Memory B cell (primary cell): ENCODE measurements at regions not wholly inside any gene's neighbourhood (a gene's known extent, or its start where the extent isn't known, plus 50 kb on each side); places are given as distances from the start of the nearest gene placed in this dataset.
A peak's percentile ranks its signal among the peaks of the same experiment; 100 is the strongest.
"Not testable (repeated sequence)": the region's sequence is repeated elsewhere in the genome, so short reads cannot be mapped to it uniquely, and the experiment has no call there.

Experiments used
- ATAC-seq: fragments of 150-1000 bp; cut with Tn5 transposase; 2 replicates; pipeline ENCODE4 v1.10.0; 2021; ENCODE audit warnings: low read depth, mild to moderate bottlenecking, moderate library complexity
- DNase-seq, 2 donors: peaks; one replicate each; pipeline ENCODE4 v3.0.0; 2022; ENCODE audit warnings: low spot score in 2 of 2
- H3K27ac Mint-ChIP-seq: one replicate; pipeline ENCODE4 v1.8.0; 2022; ENCODE audit warnings: mild to moderate bottlenecking, moderate library complexity, mixed read lengths
- H3K27me3 Mint-ChIP-seq: one replicate; pipeline ENCODE4 v1.8.0; 2022; ENCODE audit warnings: mixed read lengths
- H3K36me3 Mint-ChIP-seq: one replicate; pipeline ENCODE4 v1.8.0; 2022; ENCODE audit warnings: mild to moderate bottlenecking, mixed read lengths
- H3K4me1 Mint-ChIP-seq: one replicate; pipeline ENCODE4 v1.8.0; 2022; ENCODE audit warnings: mixed read lengths
- H3K4me3 Mint-ChIP-seq: one replicate; pipeline ENCODE4 v1.8.0; 2022; ENCODE audit warnings: mild to moderate bottlenecking, moderate library complexity, mixed read lengths
- H3K9me3 Mint-ChIP-seq: one replicate; pipeline ENCODE4 v1.8.0; 2022; ENCODE audit warnings: mixed read lengths

DNA sequence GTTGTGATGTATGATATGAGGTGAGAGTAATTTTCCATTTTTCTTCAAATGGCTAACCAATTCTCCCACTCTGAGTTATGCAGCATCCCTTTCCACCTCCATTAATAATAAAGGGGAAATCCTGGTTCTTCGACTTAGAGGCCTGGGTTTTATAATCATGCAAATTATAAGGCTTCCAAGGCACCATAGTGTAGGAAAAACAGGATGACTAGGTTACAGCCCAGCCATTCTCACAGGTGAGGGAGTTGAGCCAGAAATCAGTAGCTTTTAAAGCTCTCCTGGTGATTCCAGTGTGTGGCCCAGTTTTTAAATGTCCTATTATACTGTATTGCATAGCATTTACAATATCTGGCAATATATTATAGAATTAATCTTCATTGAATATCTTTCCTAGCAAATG lies 203.1 kb downstream of the ARHGEF9 start:
- H3K36me3 Mint-ChIP-seq: no peaks in the 10 kb centered on the region
- H3K9me3 Mint-ChIP-seq: peaks cover 3% of the 10 kb centered on the region
- no peaks in the 10 kb centered on the region for H3K4me1 Mint-ChIP-seq
- H3K27ac Mint-ChIP-seq: no peak overlapping the region
- H3K27me3 Mint-ChIP-seq: no peaks in the 10 kb centered on the region
- H3K4me3 Mint-ChIP-seq: no peak overlapping the region
- ATAC-seq: no peak
- DNase-seq: no peak

- Mint-ChIP-seq H3K27ac (no peak overlapping the region), H3K4me1 (no peaks in the 10 kb centered on the region), H3K36me3 (no peaks in the 10 kb centered on the region), H3K9me3 (peaks cover 3% of the 10 kb centered on the region), H3K4me3 (no peak overlapping the region), H3K27me3 (no peaks in the 10 kb centered on the region)
- ATAC-seq (no peak), DNase-seq (no peak)
Measured at GRCh38 chrX:63581398-63581797, 203.6 kb downstream of the ARHGEF9 start.

- no peak for ATAC-seq
- Mint-ChIP-seq H3K4me3 (no peak overlapping the region), H3K27me3 (no peaks in the 10 kb centered on the region), H3K9me3 (peaks cover 5% of the 10 kb centered on the region), H3K4me1 (no peaks in the 10 kb centered on the region), H3K36me3 (no peaks in the 10 kb centered on the region), H3K27ac (no peak overlapping the region)
- DNase-seq: no peak
Measured at GRCh38 chrX:63576533-63576932, 208.5 kb downstream of the ARHGEF9 start.

- H3K27me3 Mint-ChIP-seq, H3K27ac Mint-ChIP-seq, H3K4me3 Mint-ChIP-seq, H3K36me3 Mint-ChIP-seq, H3K9me3 Mint-ChIP-seq, ATAC-seq, H3K4me1 Mint-ChIP-seq, DNase-seq: not testable (repeated sequence)
Measured at GRCh38 chrX:63575700-63576099, 209.3 kb downstream of the ARHGEF9 start.

DNA sequence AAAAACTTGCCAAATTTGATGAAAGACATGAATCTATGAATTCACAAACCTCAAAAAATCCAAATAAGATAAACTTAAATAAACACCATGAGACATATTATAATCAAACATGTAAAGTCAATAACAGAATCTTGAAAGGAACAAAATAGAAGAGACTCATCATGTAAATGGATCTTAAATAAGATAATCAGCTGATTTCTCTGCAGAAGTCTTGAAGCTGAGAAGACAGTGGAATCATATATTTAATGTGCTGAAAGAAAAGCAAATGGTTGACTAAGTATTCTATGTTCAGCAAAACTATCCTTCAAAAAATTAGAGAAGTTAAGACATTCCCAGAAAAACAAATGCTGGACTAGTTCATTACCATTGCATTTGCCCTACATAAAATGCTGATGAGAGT lies 215.7 kb upstream of the SPIN4 start:
- Mint-ChIP-seq H3K4me1 (no peaks in the 10 kb centered on the region), H3K27ac (no peak overlapping the region), H3K27me3 (peaks cover 2% of the 10 kb centered on the region), H3K4me3 (no peak overlapping the region), H3K36me3 (peaks cover 2% of the 10 kb centered on the region), H3K9me3 (peaks cover 3% of the 10 kb centered on the region)
- ATAC-seq: no peak
- no peak for DNase-seq

- peak overlapping the region; percentile 72 for H3K4me3 Mint-ChIP-seq
- H3K36me3 Mint-ChIP-seq: peaks cover 5% of the 10 kb centered on the region
- ATAC-seq (no peak), DNase-seq (no peak)
- H3K9me3 Mint-ChIP-seq: peaks cover under 1% of the 10 kb centered on the region
- peak overlapping the region; percentile 94 for H3K27ac Mint-ChIP-seq
- H3K4me1 Mint-ChIP-seq: peaks cover 9% of the 10 kb centered on the region
- H3K27me3 Mint-ChIP-seq: no peaks in the 10 kb centered on the region
Measured at GRCh38 chrX:63561425-63561824, 210.3 kb upstream of the SPIN4 start.

DNA sequence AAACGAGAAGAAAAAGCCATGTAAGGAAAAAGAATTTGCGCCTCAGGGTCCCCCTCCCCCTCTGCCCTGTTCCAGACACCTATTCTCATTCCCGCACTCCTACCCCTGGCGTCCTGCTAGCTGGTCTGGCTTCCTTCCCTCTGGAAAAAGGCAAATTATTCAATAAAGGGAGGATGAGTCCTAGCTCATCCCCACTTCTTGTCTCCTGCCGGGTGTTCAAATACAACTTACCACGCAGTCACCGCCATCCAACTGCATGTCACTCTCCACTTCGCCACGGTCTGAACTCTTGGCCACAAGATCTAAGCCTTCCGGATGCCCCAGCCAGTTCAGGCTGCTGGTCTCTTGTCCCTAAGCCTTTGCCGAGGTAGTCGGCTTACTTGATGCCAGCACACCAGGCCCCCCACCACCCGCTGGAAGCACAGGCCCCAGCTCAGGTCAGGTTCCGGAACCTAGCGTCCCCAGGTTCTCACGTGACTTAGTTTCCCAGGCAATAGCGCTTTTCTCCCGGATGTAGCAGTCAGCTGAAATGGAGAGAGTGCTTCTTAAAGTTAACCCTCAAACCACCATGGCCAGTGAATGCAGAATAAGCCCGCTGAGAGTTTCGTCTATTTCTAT lies 209.6 kb upstream of the SPIN4 start:
- Mint-ChIP-seq H3K27me3 (no peaks in the 10 kb centered on the region), H3K9me3 (peaks cover 3% of the 10 kb centered on the region), H3K4me1 (peaks cover 9% of the 10 kb centered on the region), H3K27ac (peak overlapping the region; percentile 94), H3K4me3 (peak overlapping the region; percentile 99), H3K36me3 (peaks cover 7% of the 10 kb centered on the region)
- DNase-seq: peak; percentile 15 to 31
- ATAC-seq: peak; percentile 88

DNA sequence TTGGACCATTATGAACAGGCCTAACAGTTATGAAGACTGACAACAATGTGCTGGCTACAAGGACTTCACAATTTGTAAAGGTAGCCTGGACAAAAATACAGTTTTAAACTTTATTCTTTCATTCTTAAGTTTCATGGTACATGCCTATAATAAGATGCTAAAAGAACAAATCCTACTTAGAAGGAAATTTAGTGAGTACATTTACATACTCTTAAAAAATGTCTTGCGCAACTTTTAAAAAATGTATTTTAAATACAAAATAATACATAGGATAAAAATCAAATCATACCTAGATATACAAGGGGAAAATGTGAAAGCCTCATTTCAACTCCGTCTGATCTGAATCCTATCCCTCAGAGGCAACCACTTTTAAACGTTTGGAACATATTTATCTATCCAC lies 200.7 kb upstream of the SPIN4 start:
- peaks cover 8% of the 10 kb centered on the region for H3K9me3 Mint-ChIP-seq
- no peak overlapping the region for H3K4me3 Mint-ChIP-seq
- ATAC-seq (no peak), DNase-seq (no peak)
- peaks cover 14% of the 10 kb centered on the region for H3K36me3 Mint-ChIP-seq
- H3K4me1 Mint-ChIP-seq: peaks cover 4% of the 10 kb centered on the region
- no peaks in the 10 kb centered on the region for H3K27me3 Mint-ChIP-seq
- no peak overlapping the region for H3K27ac Mint-ChIP-seq

DNA sequence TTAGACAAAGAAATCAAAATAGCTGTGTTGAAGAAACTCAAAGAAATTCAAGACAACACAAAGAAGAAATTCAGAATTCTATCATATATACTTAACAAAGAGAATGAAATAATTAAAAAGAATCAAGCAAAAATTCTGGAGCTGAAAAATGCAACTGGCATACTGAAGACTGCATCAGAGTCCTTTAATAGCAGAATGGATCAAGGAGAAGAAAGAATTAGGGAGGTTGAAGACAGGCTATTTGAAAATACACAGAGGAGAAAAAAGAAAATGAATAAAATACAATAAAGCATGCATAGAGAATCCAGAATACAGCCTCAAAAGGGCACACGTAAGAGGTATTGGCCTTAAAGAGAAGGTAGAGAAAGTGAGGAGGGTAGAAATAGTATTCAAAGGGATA lies 179.5 kb upstream of the SPIN4 start:
- no peaks in the 10 kb centered on the region for H3K27me3 Mint-ChIP-seq
- no peak overlapping the region for H3K27ac Mint-ChIP-seq
- no peak for ATAC-seq
- H3K9me3 Mint-ChIP-seq: peaks cover 14% of the 10 kb centered on the region
- no peak for DNase-seq
- H3K4me1 Mint-ChIP-seq: no peaks in the 10 kb centered on the region
- H3K4me3 Mint-ChIP-seq: no peak overlapping the region
- peaks cover 23% of the 10 kb centered on the region for H3K36me3 Mint-ChIP-seq

- no peak overlapping the region for H3K27ac Mint-ChIP-seq
- peaks cover 20% of the 10 kb centered on the region for H3K36me3 Mint-ChIP-seq
- no peak for ATAC-seq
- no peak for DNase-seq
- H3K9me3 Mint-ChIP-seq: peaks cover 10% of the 10 kb centered on the region
- no peaks in the 10 kb centered on the region for H3K27me3 Mint-ChIP-seq
- H3K4me3 Mint-ChIP-seq: no peak overlapping the region
- no peaks in the 10 kb centered on the region for H3K4me1 Mint-ChIP-seq
Measured at GRCh38 chrX:63529961-63530360, 178.8 kb upstream of the SPIN4 start.

DNA sequence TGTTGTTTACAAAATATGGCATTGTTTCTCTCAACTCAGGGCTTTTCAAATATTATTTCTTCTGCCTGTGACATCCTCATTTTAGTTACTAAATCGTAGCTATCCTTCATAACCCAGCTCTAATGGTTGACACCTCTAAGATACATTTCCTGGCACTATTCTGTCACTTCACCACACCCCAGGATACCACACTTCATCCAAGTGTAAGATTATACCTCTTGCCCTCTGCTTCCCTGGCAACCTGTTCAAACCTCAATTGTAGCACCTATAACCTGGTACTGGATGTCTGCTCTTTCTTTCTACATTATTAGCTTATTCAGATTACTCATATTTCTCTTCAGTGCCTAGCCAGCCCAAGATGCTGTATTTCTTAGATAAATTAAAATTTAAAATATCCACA lies 175.7 kb upstream of the SPIN4 start:
- H3K9me3 Mint-ChIP-seq: peaks cover 8% of the 10 kb centered on the region
- no peak for DNase-seq

GRCh38 chrX:63525491-63525890 lies 174.4 kb upstream of the SPIN4 start:
- Mint-ChIP-seq H3K9me3 (peaks cover 4% of the 10 kb centered on the region), H3K27ac (no peak overlapping the region), H3K27me3 (no peaks in the 10 kb centered on the region), H3K4me1 (no peaks in the 10 kb centered on the region), H3K36me3 (peaks cover 12% of the 10 kb centered on the region), H3K4me3 (no peak overlapping the region)
- DNase-seq (no peak), ATAC-seq (no peak)

More for the DNA sequence above, 175.7 kb upstream of the SPIN4 start:
- Mint-ChIP-seq H3K27ac (no peak overlapping the region), H3K27me3 (no peaks in the 10 kb centered on the region), H3K36me3 (peaks cover 18% of the 10 kb centered on the region), H3K4me1 (no peaks in the 10 kb centered on the region), H3K4me3 (no peak overlapping the region)
- no peak for ATAC-seq

- not testable (repeated sequence) for H3K4me3 Mint-ChIP-seq
Measured at GRCh38 chrX:63519368-63519767, 168.2 kb upstream of the SPIN4 start.

DNA sequence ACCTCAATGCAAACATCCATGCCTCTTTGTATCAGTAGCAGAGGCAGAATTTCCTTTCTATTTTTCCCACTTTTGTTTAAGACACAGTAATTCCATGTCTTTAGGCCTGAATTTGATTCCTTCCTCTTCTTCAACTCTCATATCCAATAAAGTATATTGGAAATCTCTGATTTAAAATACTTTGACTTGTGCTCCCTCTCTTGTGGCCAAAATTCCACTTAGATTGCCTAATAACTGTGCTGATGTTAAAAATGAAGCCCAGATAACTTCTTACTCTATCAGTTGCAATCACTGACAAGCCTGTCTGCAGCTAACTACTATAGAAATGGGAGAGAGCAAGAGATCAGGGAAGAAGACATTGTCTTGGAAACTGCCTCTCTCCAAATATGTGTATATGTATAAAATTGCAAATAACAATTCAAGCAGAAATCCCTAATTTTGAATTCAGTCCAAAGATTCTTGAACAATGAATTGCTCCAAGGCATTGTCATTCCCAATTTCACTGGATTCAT lies 163.5 kb upstream of the SPIN4 start:
- no peaks in the 10 kb centered on the region for H3K36me3 Mint-ChIP-seq

More at GRCh38 chrX:63519368-63519767, 168.2 kb upstream of the SPIN4 start:
- H3K36me3 Mint-ChIP-seq, H3K4me1 Mint-ChIP-seq, ATAC-seq, H3K27ac Mint-ChIP-seq, DNase-seq, H3K27me3 Mint-ChIP-seq, H3K9me3 Mint-ChIP-seq: not testable (repeated sequence)

More for the DNA sequence above, 163.5 kb upstream of the SPIN4 start:
- DNase-seq (no peak), ATAC-seq (no peak)
- no peak overlapping the region for H3K27ac Mint-ChIP-seq
- no peaks in the 10 kb centered on the region for H3K4me1 Mint-ChIP-seq
- no peaks in the 10 kb centered on the region for H3K9me3 Mint-ChIP-seq
- no peak overlapping the region for H3K4me3 Mint-ChIP-seq
- H3K27me3 Mint-ChIP-seq: no peaks in the 10 kb centered on the region
